Upper lobe of right lung (tissue), 1 donor: ENCODE measurements at regions not wholly inside any gene's neighbourhood (a gene's known extent, or its start where the extent isn't known, plus 50 kb on each side); places are given as distances from the start of the nearest gene placed in this dataset.

Source experiments
- ATAC-seq: fragments of 200-7000 bp; cut with Tn5 transposase; one replicate; pipeline ENCODE4 v1.9.1; 2020; ENCODE audit warnings: mild to moderate bottlenecking, moderate library complexity
- DNase-seq: peaks from one replicate; pipeline ENCODE4 v3.0.0-alpha.2; 2020
- H3K27ac ChIP-seq: fragments of 200-600 bp; one replicate; pipeline ENCODE4 v1.8.0; 2022
- H3K27me3 ChIP-seq: fragments of 200-600 bp; one replicate; pipeline ENCODE4 v1.8.0; 2022; ENCODE audit warnings: mild to moderate bottlenecking
- H3K36me3 ChIP-seq: fragments of 200-600 bp; one replicate; pipeline ENCODE4 v1.8.0; 2022
- H3K4me1 ChIP-seq: fragments of 200-600 bp; one replicate; pipeline ENCODE4 v1.8.0; 2022
- H3K4me3 ChIP-seq: fragments of 200-600 bp; one replicate; pipeline ENCODE4 v1.8.0; 2022; ENCODE audit warnings: mild to moderate bottlenecking
- H3K9me3 ChIP-seq: fragments of 200-600 bp; one replicate; pipeline ENCODE4 v1.8.0; 2022
- CTCF ChIP-seq: fragments of 200-600 bp; IDR thresholded peaks from one replicate; pipeline ENCODE4 v1.8.0; 2022; ENCODE audit warnings: antibody characterized with exemption
- intact Hi-C: fragments of 100-400 bp; cut with DNase I; formaldehyde crosslinking; loops from one replicate; pipeline ENCODE4 v1.11.0; 2022
- donor health status: DM: no; HTN: yes; CAD: no; lungs with severe emphysema.

- Histone ChIP-seq H3K9me3 (no peaks in the 10 kb centered on the region), H3K4me3 (no peak overlapping the region), H3K36me3 (no peaks in the 10 kb centered on the region), H3K27me3 (no peaks in the 10 kb centered on the region), H3K27ac (no peak overlapping the region), H3K4me1 (no peaks in the 10 kb centered on the region)
- intact Hi-C loops, result no loop called here
- ATAC-seq (peak; percentile 75), DNase-seq (peak; percentile 80)
- peak; percentile 54 for TF ChIP-seq CTCF
Measured at GRCh38 chr9:36728651-36729520, 156.2 kb downstream of the MELK start.

GRCh38 chr9:36729906-36730305 lies 157.2 kb downstream of the MELK start:
- Histone ChIP-seq H3K4me3 (no peak overlapping the region), H3K9me3 (no peaks in the 10 kb centered on the region), H3K27me3 (no peaks in the 10 kb centered on the region), H3K36me3 (no peaks in the 10 kb centered on the region), H3K4me1 (no peaks in the 10 kb centered on the region), H3K27ac (no peak overlapping the region)
- DNase-seq, result no peak
- intact Hi-C loops, result no loop called here
- TF ChIP-seq CTCF, result no peak
- ATAC-seq, result no peak

- H3K9me3 ChIP-seq, result no peaks in the 10 kb centered on the region
- intact Hi-C loops, result no loop called here
- no peak overlapping the region for H3K4me3 ChIP-seq
- no peaks in the 10 kb centered on the region for H3K36me3 ChIP-seq
- no peaks in the 10 kb centered on the region for H3K4me1 ChIP-seq
- no peak for TF ChIP-seq CTCF
- no peaks in the 10 kb centered on the region for H3K27me3 ChIP-seq
- H3K27ac ChIP-seq, result no peak overlapping the region
- ATAC-seq, result no peak
- DNase-seq, result no peak
Measured at GRCh38 chr9:36730414-36730813, 157.7 kb downstream of the MELK start.

- Histone ChIP-seq H3K4me1 (no peaks in the 10 kb centered on the region), H3K27ac (no peak overlapping the region), H3K36me3 (no peaks in the 10 kb centered on the region), H3K4me3 (no peak overlapping the region), H3K27me3 (peaks cover 5% of the 10 kb centered on the region), H3K9me3 (no peaks in the 10 kb centered on the region)
- ATAC-seq, result peak; percentile 57
- TF ChIP-seq CTCF, result no peak
- DNase-seq, result no peak
- intact Hi-C loops, result no loop called here
Measured at GRCh38 chr9:36731068-36731956, 158.6 kb downstream of the MELK start.

- ATAC-seq (no peak), DNase-seq (no peak)
- intact Hi-C loops, result loop anchor here (5.0 kb wide), 1 partner anchor 162 kb away; the partner anchor contains the start of gene MELK
- no peak for TF ChIP-seq CTCF
- no peak overlapping the region for H3K4me3 ChIP-seq
- no peaks in the 10 kb centered on the region for H3K9me3 ChIP-seq
- peaks cover 23% of the 10 kb centered on the region for H3K27me3 ChIP-seq
- no peaks in the 10 kb centered on the region for H3K36me3 ChIP-seq
- no peak overlapping the region for H3K27ac ChIP-seq
- no peaks in the 10 kb centered on the region for H3K4me1 ChIP-seq
Measured at GRCh38 chr9:36734737-36735136, 162.0 kb downstream of the MELK start.
